HL-60 (cell line): ENCODE measurements at regions not wholly inside any gene's neighbourhood (a gene's known extent, or its start where the extent isn't known, plus 50 kb on each side); places are given as distances from the start of the nearest gene placed in this dataset.

Experiments used
- DNase-seq, 2 experiments: peaks; one replicate each; pipeline ENCODE4 v3.0.0-alpha.2; 2010 to 2020; ENCODE audit warnings: low read depth in 1 of 2, low spot score in 1 of 2
- H3K27ac ChIP-seq: fragments of 250-450 bp; sonication (Bioruptor Pico); replicated peaks from 2 replicates; pipeline ENCODE4 v1.5.1; 2020; ENCODE audit warnings: mild to moderate bottlenecking, moderate library complexity
- H3K27me3 ChIP-seq: fragments of 250-450 bp; sonication (Bioruptor Pico); 2 replicates; pipeline ENCODE4 v1.5.1; 2021; ENCODE audit warnings: mild to moderate bottlenecking, moderate library complexity; ENCODE audit not compliant: insufficient read depth, poor library complexity, severe bottlenecking
- H3K4me3 ChIP-seq: replicated peaks from 2 replicates; pipeline ENCODE4 v1.5.1; 2011; ENCODE audit warnings: mild to moderate bottlenecking, control low read depth, low read length; ENCODE audit not compliant: insufficient read depth
- CTCF ChIP-seq: IDR thresholded peaks from one replicate; pipeline ENCODE4 v1.5.1; 2011; ENCODE audit warnings: low read length, control low read depth, inconsistent platforms; ENCODE audit not compliant: insufficient read depth
- GABPA ChIP-seq: IDR thresholded peaks from 2 replicates; pipeline ENCODE4 v1.6.1; 2012; ENCODE audit warnings: low read depth
- POLR2AphosphoS5 ChIP-seq: IDR thresholded peaks from 2 replicates; pipeline ENCODE4 v1.6.1; 2012; ENCODE audit warnings: low read depth
- REST ChIP-seq: IDR thresholded peaks from 2 replicates; pipeline ENCODE4 v1.6.1; 2012; ENCODE audit warnings: low read depth; ENCODE audit not compliant: insufficient replicate concordance
- SPI1 ChIP-seq: IDR thresholded peaks from 2 replicates; pipeline ENCODE4 v1.6.1; 2012; ENCODE audit warnings: low read depth, mild to moderate bottlenecking, borderline replicate concordance

- DNase-seq, result no peak
- no peak overlapping the region for H3K4me3 ChIP-seq
- no peak overlapping the region for H3K27ac ChIP-seq
- H3K27me3 ChIP-seq, result no peaks in the 10 kb centered on the region
- TF ChIP-seq REST (no peak), CTCF (no peak), SPI1 (no peak), POLR2AphosphoS5 (no peak), GABPA (no peak)
Measured at GRCh38 chr13:105611424-105611823, 924.0 kb downstream of the EFNB2 start.

- no peak for TF ChIP-seq REST
- no peak for TF ChIP-seq GABPA
- no peak for TF ChIP-seq POLR2AphosphoS5
- TF ChIP-seq CTCF, result no peak
- TF ChIP-seq SPI1, result no peak
- no peaks in the 10 kb centered on the region for H3K27me3 ChIP-seq
- H3K4me3 ChIP-seq, result no peak overlapping the region
- H3K27ac ChIP-seq, result no peak overlapping the region
- DNase-seq, result no peak
Measured at GRCh38 chr13:105608104-105608503, 927.4 kb downstream of the EFNB2 start.

GRCh38 chr13:105607426-105607825, 928.0 kb downstream of the EFNB2 start:
- TF ChIP-seq REST, result no peak

GRCh38 chr13:105607016-105607415, 928.4 kb downstream of the EFNB2 start:
- Histone ChIP-seq H3K27ac (no peak overlapping the region), H3K4me3 (no peak overlapping the region)
- TF ChIP-seq POLR2AphosphoS5, result no peak
- TF ChIP-seq REST, result no peak
- no peak for TF ChIP-seq SPI1
- TF ChIP-seq CTCF, result no peak
- TF ChIP-seq GABPA, result no peak

More at GRCh38 chr13:105607426-105607825, 928.0 kb downstream of the EFNB2 start:
- Histone ChIP-seq H3K27ac (no peak overlapping the region), H3K27me3 (no peaks in the 10 kb centered on the region), H3K4me3 (no peak overlapping the region)
- no peak for DNase-seq

More at GRCh38 chr13:105607016-105607415, 928.4 kb downstream of the EFNB2 start:
- DNase-seq, result no peak
- no peaks in the 10 kb centered on the region for H3K27me3 ChIP-seq
